ENCODE measurements at regions not wholly inside any gene's neighbourhood (a gene's known extent, or its start where the extent isn't known, plus 50 kb on each side); places are given as distances from the start of the nearest gene placed in this dataset.

DNA sequence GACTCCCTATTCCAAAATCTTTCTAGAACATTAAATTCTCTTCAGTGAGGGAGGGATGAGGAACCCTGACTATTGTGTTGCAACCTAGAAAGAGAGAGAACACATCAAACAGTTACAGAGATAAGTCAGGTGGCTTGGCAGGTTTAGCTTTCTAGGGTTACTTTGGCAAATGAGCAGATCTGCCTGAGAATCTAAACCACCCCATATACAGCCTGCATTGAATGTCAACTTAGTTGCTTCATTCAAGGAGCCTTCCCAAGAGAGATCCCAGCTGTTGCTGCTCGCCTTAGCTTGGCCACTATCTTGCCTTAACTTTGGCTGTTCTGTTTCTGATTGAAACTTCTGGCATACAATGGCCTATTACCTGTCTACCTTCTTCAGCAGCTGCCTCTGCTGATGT, 74.7 kb upstream of the TCF21 start:
- Histone ChIP-seq H3K4me3 (IDR thresholded peaks at IDR 0.05; ENCODE audit: insufficient read depth, low read depth, low read length) (no peak overlapping the region), H3K36me3 (ENCODE audit: insufficient read depth) (no peaks in the 10 kb centered on the region), H3K79me2 (ENCODE audit: insufficient read depth, low read depth) (no peaks in the 10 kb centered on the region), H3K4me2 (no peak overlapping the region), H2AFZ (ENCODE audit: low read depth) (no peak overlapping the region), H3K27ac (no peak overlapping the region), H3K9ac (no peak overlapping the region), H3K4me1 (ENCODE audit: low read depth, poor library complexity, severe bottlenecking) (no peaks in the 10 kb centered on the region), H4K20me1 (ENCODE audit: insufficient read depth) (no peaks in the 10 kb centered on the region), H3K27me3 (ENCODE audit: insufficient read depth, low read depth) (no peaks in the 10 kb centered on the region)
- TF ChIP-seq, protein P1, sequence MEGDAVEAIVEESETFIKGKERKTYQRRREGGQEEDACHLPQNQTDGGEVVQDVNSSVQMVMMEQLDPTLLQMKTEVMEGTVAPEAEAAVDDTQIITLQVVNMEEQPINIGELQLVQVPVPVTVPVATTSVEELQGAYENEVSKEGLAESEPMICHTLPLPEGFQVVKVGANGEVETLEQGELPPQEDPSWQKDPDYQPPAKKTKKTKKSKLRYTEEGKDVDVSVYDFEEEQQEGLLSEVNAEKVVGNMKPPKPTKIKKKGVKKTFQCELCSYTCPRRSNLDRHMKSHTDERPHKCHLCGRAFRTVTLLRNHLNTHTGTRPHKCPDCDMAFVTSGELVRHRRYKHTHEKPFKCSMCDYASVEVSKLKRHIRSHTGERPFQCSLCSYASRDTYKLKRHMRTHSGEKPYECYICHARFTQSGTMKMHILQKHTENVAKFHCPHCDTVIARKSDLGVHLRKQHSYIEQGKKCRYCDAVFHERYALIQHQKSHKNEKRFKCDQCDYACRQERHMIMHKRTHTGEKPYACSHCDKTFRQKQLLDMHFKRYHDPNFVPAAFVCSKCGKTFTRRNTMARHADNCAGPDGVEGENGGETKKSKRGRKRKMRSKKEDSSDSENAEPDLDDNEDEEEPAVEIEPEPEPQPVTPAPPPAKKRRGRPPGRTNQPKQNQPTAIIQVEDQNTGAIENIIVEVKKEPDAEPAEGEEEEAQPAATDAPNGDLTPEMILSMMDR (conservative IDR thresholded peaks at IDR 0.05; ENCODE audit: low read depth, low read length): no peak

DNA sequence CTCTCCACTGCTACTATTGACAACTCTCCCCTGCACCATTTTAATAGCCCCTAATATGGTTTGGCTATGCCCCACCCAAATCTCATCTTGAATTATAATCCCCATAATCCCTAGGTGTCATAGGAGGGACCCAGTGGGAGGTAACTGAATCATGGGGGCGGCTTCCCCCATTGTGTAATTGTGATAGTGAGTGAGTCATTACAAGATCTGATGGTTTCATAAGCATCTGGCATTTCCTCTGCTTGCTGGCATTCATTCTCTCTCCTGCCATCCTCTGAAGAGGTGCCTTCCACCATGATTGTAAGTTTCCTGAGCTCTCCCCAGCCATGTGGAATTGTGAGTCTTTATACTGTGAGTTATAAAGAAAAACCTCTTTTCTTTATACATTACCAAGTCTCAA, 74.1 kb upstream of the TCF21 start:
- Histone ChIP-seq H3K4me3 (IDR thresholded peaks at IDR 0.05; ENCODE audit: insufficient read depth, low read depth, low read length) (no peak overlapping the region), H3K4me1 (ENCODE audit: low read depth, poor library complexity, severe bottlenecking) (no peaks in the 10 kb centered on the region), H3K4me2 (no peak overlapping the region), H3K27ac (no peak overlapping the region), H3K27me3 (ENCODE audit: insufficient read depth, low read depth) (no peaks in the 10 kb centered on the region), H2AFZ (ENCODE audit: low read depth) (no peak overlapping the region), H3K9ac (no peak overlapping the region), H4K20me1 (ENCODE audit: insufficient read depth) (no peaks in the 10 kb centered on the region), H3K79me2 (ENCODE audit: insufficient read depth, low read depth) (no peaks in the 10 kb centered on the region), H3K36me3 (ENCODE audit: insufficient read depth) (no peaks in the 10 kb centered on the region)
- TF ChIP-seq, protein P1 (conservative IDR thresholded peaks at IDR 0.05; ENCODE audit: low read depth, low read length): no peak

DNA sequence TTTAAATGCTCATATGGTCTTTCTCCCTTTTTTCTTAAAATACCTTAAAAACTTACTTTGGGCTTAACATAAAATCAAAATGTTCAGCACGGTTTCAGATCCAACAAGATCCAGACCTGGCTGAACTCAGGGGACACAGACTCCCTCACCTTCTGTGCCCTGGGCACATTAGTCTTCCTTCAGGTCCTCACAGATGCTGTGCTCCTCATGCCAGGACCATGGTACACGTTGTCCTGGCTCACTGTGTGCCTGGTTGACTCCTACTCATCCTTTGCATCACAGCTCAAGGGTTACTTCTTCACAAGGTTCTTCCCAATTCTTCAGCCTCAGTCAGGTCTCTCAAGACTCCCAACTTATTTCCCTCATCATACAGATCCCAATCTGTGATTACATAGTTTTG, 73.6 kb upstream of the TCF21 start:
- no peak overlapping the region for H3K4me2 ChIP-seq
- H2AFZ ChIP-seq (ENCODE audit: low read depth): no peak overlapping the region
- H3K4me1 ChIP-seq (ENCODE audit: low read depth, poor library complexity, severe bottlenecking): no peaks in the 10 kb centered on the region
- H4K20me1 ChIP-seq (ENCODE audit: insufficient read depth): no peaks in the 10 kb centered on the region
- H3K27ac ChIP-seq: no peak overlapping the region
- no peak overlapping the region for H3K9ac ChIP-seq
- no peaks in the 10 kb centered on the region for H3K79me2 ChIP-seq (ENCODE audit: insufficient read depth, low read depth)
- no peak overlapping the region for H3K4me3 ChIP-seq (IDR thresholded peaks at IDR 0.05; ENCODE audit: insufficient read depth, low read depth, low read length)
- no peaks in the 10 kb centered on the region for H3K27me3 ChIP-seq (ENCODE audit: insufficient read depth, low read depth)
- no peaks in the 10 kb centered on the region for H3K36me3 ChIP-seq (ENCODE audit: insufficient read depth)
- TF ChIP-seq, protein P1 (conservative IDR thresholded peaks at IDR 0.05; ENCODE audit: low read depth, low read length): no peak

DNA sequence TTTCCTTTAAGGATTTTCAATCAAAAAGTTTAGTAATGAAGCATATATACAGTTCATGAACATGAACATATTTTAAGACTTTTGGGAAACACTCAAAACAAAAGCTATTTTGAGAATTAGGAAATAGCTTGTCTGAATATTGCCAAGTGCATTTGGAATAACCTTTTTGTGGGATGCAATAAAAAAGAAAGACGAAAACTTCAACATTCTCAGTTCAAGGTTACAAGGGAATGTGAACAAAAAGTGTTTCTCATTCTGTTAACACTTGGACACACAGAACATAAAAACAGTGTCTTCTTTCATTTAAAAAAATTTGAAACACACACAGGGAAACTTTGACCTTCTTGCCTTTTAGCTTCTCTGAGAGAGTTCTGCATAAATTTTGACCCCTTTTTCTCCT, 72.7 kb upstream of the TCF21 start:
- Histone ChIP-seq H4K20me1 (ENCODE audit: insufficient read depth) (no peaks in the 10 kb centered on the region), H3K27me3 (ENCODE audit: insufficient read depth, low read depth) (no peaks in the 10 kb centered on the region), H3K79me2 (ENCODE audit: insufficient read depth, low read depth) (no peaks in the 10 kb centered on the region), H3K4me1 (ENCODE audit: low read depth, poor library complexity, severe bottlenecking) (no peaks in the 10 kb centered on the region), H3K4me2 (no peak overlapping the region), H3K4me3 (IDR thresholded peaks at IDR 0.05; ENCODE audit: insufficient read depth, low read depth, low read length) (no peak overlapping the region), H3K27ac (no peak overlapping the region), H3K9ac (no peak overlapping the region), H2AFZ (ENCODE audit: low read depth) (no peak overlapping the region), H3K36me3 (ENCODE audit: insufficient read depth) (no peaks in the 10 kb centered on the region)
- TF ChIP-seq, protein P1 (conservative IDR thresholded peaks at IDR 0.05; ENCODE audit: low read depth, low read length): no peak
